H1 (cell line): ENCODE measurements at regions not wholly inside any gene's neighbourhood (a gene's known extent, or its start where the extent isn't known, plus 50 kb on each side); places are given as distances from the start of the nearest gene placed in this dataset.
A peak's percentile ranks its signal among the peaks of the same experiment; 100 is the strongest.

Source experiments
- CTCF ChIA-PET: fragments of 300-600 bp; sonication (Branson Sonifier 250); formaldehyde crosslinking; loops from one replicate; lab custom pipeline; 2021; ENCODE audit not compliant: partially characterized antibody; lab: Charles Lee
- POLR2A ChIA-PET: fragments of 300-600 bp; sonication (Branson Sonifier 250); formaldehyde crosslinking; loops from one replicate; lab custom pipeline; 2021; ENCODE audit warnings: inconsistent platforms; ENCODE audit not compliant: partially characterized antibody; lab: Charles Lee
- DNase-seq, 2 experiments: peaks; one replicate each; pipeline versions ENCODE4 v3.0.0 to v3.0.0-alpha.2; 2010 to 2022; ENCODE audit warnings: low spot score in 2 of 2, low read depth in 1 of 2, mixed read lengths in 1 of 2
- FAIRE-seq: peaks from 2 replicates; lab custom pipeline; 2011; peaks lifted over from hg19 to GRCh38; lab: Jason Lieb, UNC
- H2AFZ ChIP-seq: 2 replicates; pipeline ENCODE4 v1.8.1; 2012; ENCODE audit warnings: low read length, inconsistent platforms
- H2AK5ac ChIP-seq: 2 replicates; pipeline ENCODE4 v1.6.1; 2013; ENCODE audit warnings: low read depth, low read length
- H2BK120ac ChIP-seq: replicated peaks from 2 replicates; pipeline ENCODE3; 2013; ENCODE audit warnings: low read depth, low read length, inconsistent platforms
- H2BK12ac ChIP-seq: 2 replicates; pipeline ENCODE4 v1.6.1; 2013; ENCODE audit warnings: low read depth, low read length
- H2BK15ac ChIP-seq: 2 replicates; pipeline ENCODE4 v1.6.1; 2013; ENCODE audit warnings: low read length
- H2BK20ac ChIP-seq: 2 replicates; pipeline ENCODE4 v1.6.1; 2013; ENCODE audit warnings: low read length
- H2BK5ac ChIP-seq: 2 replicates; pipeline ENCODE4 v1.6.1; 2013; ENCODE audit warnings: low read depth, low read length
- H3K14ac ChIP-seq: 2 replicates; pipeline ENCODE4 v1.6.1; 2013; ENCODE audit warnings: inconsistent platforms; ENCODE audit not compliant: insufficient read length
- H3K18ac ChIP-seq: 2 replicates; pipeline ENCODE4 v1.6.1; 2013; ENCODE audit warnings: low read length; ENCODE audit errors: extremely low read depth
- H3K23ac ChIP-seq: 2 replicates; pipeline ENCODE4 v1.6.1; 2013; ENCODE audit warnings: inconsistent platforms; ENCODE audit not compliant: insufficient read length
- H3K23me2 ChIP-seq: 2 replicates; pipeline ENCODE4 v1.6.1; 2013; ENCODE audit warnings: low read depth, low read length
- H3K27ac ChIP-seq: 2 replicates; pipeline ENCODE4 v1.6.1; 2011; ENCODE audit warnings: low read depth, low read length, inconsistent platforms
- H3K27me3 ChIP-seq, 4 experiments: replicated peaks in 1 of 4; 1 replicate in 1 of 4; 2 replicates in 3 of 4; pipeline versions ENCODE4 v1.6.1 to v1.8.1; 2011 to 2013; ENCODE audit warnings: low read length in 3 of 4, mild to moderate bottlenecking in 3 of 4, inconsistent platforms in 2 of 4, mixed read lengths in 2 of 4, moderate library complexity in 1 of 4; ENCODE audit not compliant: control insufficient read depth in 3 of 4, insufficient read depth in 3 of 4; ENCODE audit errors: extremely low read depth in 1 of 4
- H3K36me3 ChIP-seq, 4 experiments: 2 replicates each; pipeline versions ENCODE4 v1.6.1 to v1.8.1; 2011 to 2013; ENCODE audit warnings: mild to moderate bottlenecking in 4 of 4, low read length in 3 of 4, moderate library complexity in 2 of 4, control low read depth in 1 of 4, inconsistent platforms in 1 of 4; ENCODE audit not compliant: insufficient read depth in 4 of 4, control insufficient read depth in 2 of 4
- H3K4ac ChIP-seq: replicated peaks from 2 replicates; pipeline ENCODE3; 2013; ENCODE audit warnings: low read length, low read depth, mixed read lengths, inconsistent platforms; ENCODE audit not compliant: insufficient read length
- H3K4me1 ChIP-seq, 4 experiments: replicated peaks in 1 of 4; 1 replicate in 1 of 4; 2 replicates in 3 of 4; pipeline versions ENCODE4 v1.6.1 to v1.8.1; 2011 to 2013; ENCODE audit warnings: low read length in 3 of 4, inconsistent platforms in 2 of 4, mixed read lengths in 1 of 4; ENCODE audit not compliant: insufficient read depth in 4 of 4, control insufficient read depth in 3 of 4
- H3K4me2 ChIP-seq, 2 experiments: 2 replicates each; pipeline versions ENCODE4 v1.6.1 to v1.8.1; 2011 to 2013; ENCODE audit warnings: low read depth in 2 of 2, low read length in 2 of 2, control low read depth in 1 of 2, inconsistent platforms in 1 of 2, mild to moderate bottlenecking in 1 of 2; ENCODE audit not compliant: insufficient read depth in 1 of 2
- H3K4me3 ChIP-seq, 4 experiments: fragments of 200-600, 300-600 bp in 1 of 4; sonication (generic), shearing (Covaris generic), sonication (Bioruptor Twin) in 1 of 4; 2 replicates each; pipeline versions ENCODE4 v1.5.1 to v1.8.1; 2011 to 2016; ENCODE audit warnings: low read length in 4 of 4, low read depth in 3 of 4, control low read depth in 2 of 4, inconsistent platforms in 2 of 4, mild to moderate bottlenecking in 2 of 4, mixed read lengths in 1 of 4, moderate library complexity in 1 of 4; ENCODE audit not compliant: insufficient read depth in 2 of 4; ENCODE audit errors: extremely low read depth in 1 of 4
- H3K56ac ChIP-seq: replicated peaks from 2 replicates; pipeline ENCODE3; 2013; ENCODE audit warnings: low read depth, mild to moderate bottlenecking, mixed read lengths, low read length, inconsistent platforms; ENCODE audit not compliant: insufficient read length
- H3K79me1 ChIP-seq: 2 replicates; pipeline ENCODE4 v1.6.1; 2013; ENCODE audit warnings: low read depth, low read length, control low read depth
- H3K79me2 ChIP-seq, 2 experiments: 2 replicates each; pipeline versions ENCODE4 v1.6.1 to v1.8.1; 2012 to 2013; ENCODE audit warnings: low read length in 2 of 2, mild to moderate bottlenecking in 2 of 2, inconsistent platforms in 1 of 2; ENCODE audit not compliant: insufficient read depth in 2 of 2, control insufficient read depth in 1 of 2
- H3K9ac ChIP-seq, 4 experiments: replicated peaks in 1 of 4; 1 replicate in 1 of 4; 2 replicates in 3 of 4; pipeline versions ENCODE4 v1.6.1 to v1.8.1; 2011 to 2013; ENCODE audit warnings: low read depth in 3 of 4, low read length in 3 of 4, control low read depth in 2 of 4, mild to moderate bottlenecking in 2 of 4, moderate library complexity in 2 of 4, inconsistent platforms in 1 of 4; ENCODE audit errors: extremely low read depth in 1 of 4
- H3K9me3 ChIP-seq, 2 experiments: 2 replicates each; pipeline versions ENCODE4 v1.6.1 to v1.8.1; 2012 to 2013; ENCODE audit warnings: mild to moderate bottlenecking in 2 of 2, moderate library complexity in 2 of 2, control low read depth in 1 of 2, inconsistent platforms in 1 of 2, low read depth in 1 of 2, low read length in 1 of 2, mixed read lengths in 1 of 2; ENCODE audit not compliant: insufficient read depth in 2 of 2
- H4K20me1 ChIP-seq, 2 experiments: replicated peaks in 1 of 2; 2 replicates each; pipeline versions ENCODE3 to v1.8.1; 2011 to 2013; ENCODE audit warnings: inconsistent platforms in 2 of 2, low read length in 2 of 2, mild to moderate bottlenecking in 1 of 2; ENCODE audit not compliant: insufficient read depth in 2 of 2, control insufficient read depth in 1 of 2
- H4K5ac ChIP-seq: 2 replicates; pipeline ENCODE4 v1.6.1; 2013; ENCODE audit warnings: low read length, low read depth, mixed read lengths, inconsistent platforms; ENCODE audit not compliant: insufficient read length
- H4K8ac ChIP-seq: 2 replicates; pipeline ENCODE4 v1.8.0; 2013; ENCODE audit warnings: mild to moderate bottlenecking, moderate library complexity, low read length, inconsistent platforms; ENCODE audit not compliant: insufficient read depth; ENCODE audit errors: extremely low read depth
- H4K91ac ChIP-seq: replicated peaks from 2 replicates; pipeline ENCODE3; 2013; ENCODE audit warnings: low read length, mixed read lengths, inconsistent platforms; ENCODE audit not compliant: insufficient read length
- CBX8 ChIP-seq: fragments of 300-800, 300-1000 bp; sonication (generic); IDR thresholded peaks from 2 replicates; pipeline ENCODE4 v1.7.1; 2016; ENCODE audit warnings: low read depth, low read length, borderline replicate concordance
- FOSL1 ChIP-seq: IDR thresholded peaks from 2 replicates; pipeline ENCODE4 v1.6.1; 2011; ENCODE audit warnings: mild to moderate bottlenecking, low read depth, low read length, moderate library complexity; ENCODE audit not compliant: insufficient read depth
- KDM1A ChIP-seq: fragments of 200-600, 300-600 bp; sonication (generic); IDR thresholded peaks from 2 replicates; pipeline ENCODE4 v1.7.1; 2016; ENCODE audit warnings: mild to moderate bottlenecking, low read length, borderline replicate concordance
- NANOG ChIP-seq: IDR thresholded peaks from 2 replicates; pipeline ENCODE4 v1.6.1; 2011; ENCODE audit warnings: low read length, low read depth, mild to moderate bottlenecking, inconsistent platforms; ENCODE audit not compliant: insufficient read depth, poor library complexity, severe bottlenecking
- NRF1 ChIP-seq: IDR thresholded peaks from 2 replicates; pipeline ENCODE4 v1.6.1; 2011; ENCODE audit warnings: mild to moderate bottlenecking, low read depth, low read length, improper control_type of control experiment
- POU5F1 ChIP-seq: IDR thresholded peaks from 2 replicates; pipeline ENCODE4 v1.6.1; 2011; ENCODE audit warnings: low read depth, mild to moderate bottlenecking, low read length, moderate library complexity
- SP4 ChIP-seq: IDR thresholded peaks from 2 replicates; pipeline ENCODE4 v1.6.1; 2012; ENCODE audit warnings: low read length, inconsistent platforms
- TAF1 ChIP-seq: IDR thresholded peaks from 2 replicates; pipeline ENCODE4 v1.6.1; 2011; ENCODE audit warnings: mild to moderate bottlenecking, low read depth, low read length
- TCF12 ChIP-seq: IDR thresholded peaks from 2 replicates; pipeline ENCODE4 v1.6.1; 2011; ENCODE audit warnings: low read depth, mild to moderate bottlenecking, low read length
- WGBS, 2 experiments: shearing (Covaris generic) in 1 of 2; methylation state at CpG; one replicate each; pipeline versions ENCODE4 v1.1.6 to v1.1.7; 2013 to 2015; ENCODE audit warnings: low lambda C conversion rate in 2 of 2, mixed read lengths in 2 of 2, inconsistent platforms in 1 of 2, low coverage in 1 of 2, missing lambda C conversion rate in 1 of 2; ENCODE audit not compliant: insufficient replicate concordance in 2 of 2, insufficient coverage in 1 of 2, insufficient read length in 1 of 2; ENCODE audit errors: extremely low coverage in 1 of 2, missing lambda C conversion rate in 1 of 2; 5-methylcytosine and 5-hydroxymethylcytosine counted together
- TF ChIP-seq, protein P1 (sequence below): IDR thresholded peaks from 2 replicates; pipeline ENCODE4 v1.6.1; 2012; ENCODE audit warnings: inconsistent platforms

- no peak overlapping the region for H4K5ac ChIP-seq
- peaks cover 0 to 6% (median 3%) of the 10 kb centered on the region in 4 experiments; a peak in 5 of 7 replicates for H3K4me1 ChIP-seq
- H3K4ac ChIP-seq: no peak overlapping the region
- no peak overlapping the region for H4K8ac ChIP-seq
- H3K9me3 ChIP-seq: peaks cover 29 to 30% of the 10 kb centered on the region in 2 experiments
- H3K4me2 ChIP-seq: no peak overlapping the region
- no peak overlapping the region for H4K91ac ChIP-seq
- H3K4me3 ChIP-seq: no peak overlapping the region
- DNase-seq (no peak), FAIRE-seq (no peak)
- H2BK15ac ChIP-seq: no peak overlapping the region
- H3K23ac ChIP-seq: no peak overlapping the region
- H3K56ac ChIP-seq: no peak overlapping the region
- no peaks in the 10 kb centered on the region for H3K27me3 ChIP-seq
- CTCF ChIA-PET: interaction anchor here (0.6 to 1.2 kb wide), 3 partner anchors 19 to 256 kb away, joined by 3 to 4 read pairs (median 3); no protein-coding TSS in a partner anchor
- POLR2A ChIA-PET: interaction anchor here (1.0 kb wide), 1 partner anchor 12 kb away, joined by 4 read pairs; no protein-coding TSS in a partner anchor
- H3K9ac ChIP-seq: no peak overlapping the region
- no peak overlapping the region for H2BK120ac ChIP-seq
- peak overlapping the region; percentile 80; the same call in 1 of the 2 replicates for H2BK20ac ChIP-seq
- no peaks in the 10 kb centered on the region for H3K79me2 ChIP-seq
- H2AK5ac ChIP-seq: no peak overlapping the region
- H3K18ac ChIP-seq: no peak overlapping the region
- H2BK12ac ChIP-seq: no peak overlapping the region
- no peaks in the 10 kb centered on the region for H4K20me1 ChIP-seq
- H3K79me1 ChIP-seq: no peaks in the 10 kb centered on the region
- no peaks in the 10 kb centered on the region for H3K36me3 ChIP-seq
- H3K14ac ChIP-seq: no peak overlapping the region
- 91% methylated on average over 5 of the region's 5 CpGs; no CpG with 5 or more reads in 1 of the 2 experiments for WGBS, 2 experiments
- no peak overlapping the region for H2AFZ ChIP-seq
- H3K27ac ChIP-seq: no peak overlapping the region
- no peak overlapping the region for H2BK5ac ChIP-seq
- H3K23me2 ChIP-seq: no peaks in the 10 kb centered on the region
- no peak for TF ChIP-seq NANOG
- TF ChIP-seq, protein P1, sequence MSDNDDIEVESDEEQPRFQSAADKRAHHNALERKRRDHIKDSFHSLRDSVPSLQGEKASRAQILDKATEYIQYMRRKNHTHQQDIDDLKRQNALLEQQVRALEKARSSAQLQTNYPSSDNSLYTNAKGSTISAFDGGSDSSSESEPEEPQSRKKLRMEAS: no peak
- TF ChIP-seq CBX8: no peak
- TF ChIP-seq FOSL1: no peak
- TF ChIP-seq SP4: no peak
- no peak for TF ChIP-seq NRF1
- TF ChIP-seq KDM1A: no peak
- no peak for TF ChIP-seq TCF12
- TF ChIP-seq POU5F1: no peak
- no peak for TF ChIP-seq TAF1
These were observed 228.3 kb upstream of the NLRP1 start for GRCh38 chr17:5812590-5812989.
